ENCODE measurements at regions not wholly inside any gene's neighbourhood (a gene's known extent, or its start where the extent isn't known, plus 50 kb on each side); places are given as distances from the start of the nearest gene placed in this dataset.

DNA sequence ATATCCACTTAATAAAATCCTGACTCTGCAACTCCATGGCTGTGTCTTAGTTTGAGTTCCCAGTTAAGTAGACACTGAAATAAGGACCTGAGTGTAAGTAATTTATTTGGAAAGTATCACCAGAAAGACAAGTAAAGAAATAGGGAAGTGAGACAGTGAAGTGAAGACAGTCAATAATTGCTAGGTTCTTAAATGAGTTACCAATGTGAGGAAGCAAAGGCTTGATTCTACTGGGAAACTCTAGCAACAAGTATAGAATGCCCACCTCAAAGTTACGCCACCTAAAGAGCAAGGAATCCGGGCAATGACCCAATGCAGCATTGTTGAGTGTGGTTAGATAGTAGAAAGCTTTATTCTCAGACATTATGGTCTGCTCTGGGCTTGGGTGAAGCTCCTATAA lies 383.9 kb downstream of the TLR4 start:
- DNase-seq = no peak

- DNase-seq = no peak
Observed at GRCh38 chr9:118091226-118091625, 387.0 kb downstream of the TLR4 start.

DNA sequence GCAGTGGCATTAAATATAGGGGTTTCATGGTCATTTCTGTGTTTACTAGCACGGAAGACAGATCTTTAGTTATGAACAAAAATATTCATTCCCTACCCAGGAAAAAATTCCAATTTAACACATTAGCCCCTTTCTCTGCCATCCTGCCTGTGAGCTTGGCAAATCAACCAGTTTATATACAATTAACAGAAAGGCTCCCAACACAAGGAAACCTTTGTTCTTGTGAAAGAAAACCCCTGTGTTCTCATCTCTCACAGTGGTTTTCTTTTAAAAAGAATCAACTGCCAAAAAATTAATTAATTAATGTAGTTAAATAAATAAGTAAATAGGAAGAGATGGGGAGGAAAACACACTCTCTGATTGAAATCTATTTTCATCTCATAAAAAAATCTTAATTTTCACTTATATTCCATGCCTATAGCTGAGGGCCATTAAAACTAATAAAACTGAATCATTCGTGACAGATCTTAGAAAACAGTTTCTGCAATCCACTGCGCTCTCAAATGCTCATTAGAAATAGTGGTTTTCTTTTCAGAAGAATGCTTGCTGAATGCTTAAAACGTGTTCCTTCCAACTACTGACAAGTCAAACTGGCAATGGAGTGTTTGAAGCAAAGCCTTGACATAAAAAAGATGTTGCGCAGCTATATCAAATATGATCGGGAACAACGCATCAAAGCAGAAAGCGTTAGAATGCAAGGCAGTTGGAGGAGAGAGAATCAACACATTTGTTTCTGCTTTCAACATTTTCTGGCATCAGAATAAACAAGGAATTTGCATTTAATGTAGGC lies 387.7 kb downstream of the TLR4 start:
- no peak for DNase-seq

DNA sequence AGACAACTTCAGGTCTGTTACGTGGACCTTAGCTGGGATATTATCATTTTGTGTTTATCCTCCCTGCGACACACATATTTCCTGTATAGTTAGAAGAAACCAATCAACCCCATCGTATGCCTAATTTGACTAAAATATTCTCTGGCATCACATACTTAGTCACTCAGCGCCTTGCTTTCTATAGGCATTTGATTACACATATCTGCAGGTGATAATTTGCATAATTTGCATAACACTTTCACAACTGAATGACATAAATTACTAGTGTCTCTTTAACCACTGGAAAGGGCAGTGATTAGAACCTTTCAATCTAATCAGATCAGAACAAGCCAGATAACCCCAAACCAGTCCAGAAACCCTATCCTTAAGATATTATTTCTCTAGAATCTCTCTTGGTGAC lies 390.2 kb downstream of the TLR4 start:
- DNase-seq = no peak

- no peak for DNase-seq
Observed at GRCh38 chr9:118100529-118101419, 396.6 kb downstream of the TLR4 start.

DNA sequence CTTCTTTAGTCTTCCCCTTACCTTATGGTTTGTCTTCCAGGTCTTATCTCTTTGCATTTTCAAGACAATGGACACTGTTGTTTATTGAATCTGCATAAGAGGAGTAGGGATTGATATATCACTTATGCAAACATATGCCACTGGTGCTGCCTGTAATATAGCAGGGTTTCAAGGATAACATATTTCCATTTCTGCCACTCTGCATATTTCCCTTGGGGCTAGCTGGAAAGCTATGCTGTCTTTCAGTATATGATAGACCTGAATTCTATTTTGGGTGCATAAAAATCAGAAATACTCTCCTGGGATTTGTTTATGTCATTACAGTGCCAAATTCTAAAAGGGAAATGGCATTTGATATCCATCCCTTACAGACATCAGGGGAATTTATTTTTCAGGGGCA lies 400.2 kb downstream of the TLR4 start:
- DNase-seq = no peak

DNA sequence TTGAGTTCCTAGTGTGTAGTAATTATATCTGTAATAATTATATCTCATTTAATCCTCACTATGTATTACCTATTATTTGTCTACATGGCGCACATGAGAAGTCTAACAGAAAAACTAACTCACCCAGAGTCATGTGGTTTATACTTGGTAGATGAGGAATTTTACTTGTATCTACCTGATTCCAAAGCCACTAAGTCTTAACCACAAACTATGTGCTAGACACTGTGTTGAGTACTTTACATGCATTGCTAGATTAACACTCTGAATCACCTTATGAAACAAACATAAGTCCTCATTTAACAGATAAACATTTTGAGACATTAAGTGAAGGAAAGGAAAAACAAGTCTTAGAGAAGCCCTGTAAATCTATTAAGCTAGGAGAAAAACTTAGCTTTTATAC lies 404.8 kb downstream of the TLR4 start:
- no peak for DNase-seq

- DNase-seq = no peak
Observed at GRCh38 chr9:118109542-118109941, 405.3 kb downstream of the TLR4 start.

- no peak for DNase-seq
Observed at GRCh38 chr9:118121361-118121760, 417.2 kb downstream of the TLR4 start.

GRCh38 chr9:118128313-118128712 lies 424.1 kb downstream of the TLR4 start:
- no peak for DNase-seq

GRCh38 chr9:118129541-118129940 lies 425.3 kb downstream of the TLR4 start:
- no peak for DNase-seq

GRCh38 chr9:118148990-118149389 lies 444.8 kb downstream of the TLR4 start:
- no peak for DNase-seq

DNA sequence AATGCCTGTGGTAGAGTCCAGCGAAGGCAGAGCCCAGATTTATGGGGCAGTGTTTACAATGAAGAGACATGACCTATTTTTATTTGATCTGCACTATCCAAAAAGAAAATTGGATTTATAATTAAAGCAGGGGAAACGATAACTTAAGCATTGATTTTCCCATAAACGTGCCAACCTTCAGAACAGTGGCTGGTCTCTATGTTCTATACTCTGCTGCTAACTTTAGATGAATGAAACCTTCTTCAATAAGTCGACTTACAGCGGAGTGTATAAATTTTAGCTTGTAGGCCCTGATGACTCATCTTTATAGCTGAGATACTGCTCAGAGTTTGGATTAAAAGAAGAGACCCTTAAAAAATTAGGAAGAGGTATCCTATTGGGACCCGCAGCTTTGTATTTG lies 452.6 kb downstream of the TLR4 start:
- no peak for DNase-seq

GRCh38 chr9:118162716-118163115 lies 458.5 kb downstream of the TLR4 start:
- DNase-seq = no peak

GRCh38 chr9:118163751-118164150 lies 459.5 kb downstream of the TLR4 start:
- no peak for DNase-seq

DNA sequence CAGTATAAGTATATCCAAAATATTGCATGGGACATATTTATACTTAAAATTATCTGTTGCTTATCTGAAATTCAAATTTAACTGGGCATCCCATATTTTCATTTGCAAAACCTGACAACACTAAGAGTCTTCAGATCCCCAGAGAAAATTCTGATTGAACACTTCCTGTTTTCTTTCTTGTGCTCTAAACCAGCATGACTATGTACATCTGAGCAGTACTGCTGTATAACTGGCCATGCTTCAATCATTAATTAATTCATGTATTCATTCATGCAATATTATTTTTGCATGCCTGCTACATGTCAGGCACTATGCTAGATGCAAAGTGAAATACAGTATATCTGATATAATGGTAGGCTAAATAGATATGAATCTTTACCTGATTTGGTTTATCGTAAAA lies 461.2 kb downstream of the TLR4 start:
- no peak for DNase-seq

DNA sequence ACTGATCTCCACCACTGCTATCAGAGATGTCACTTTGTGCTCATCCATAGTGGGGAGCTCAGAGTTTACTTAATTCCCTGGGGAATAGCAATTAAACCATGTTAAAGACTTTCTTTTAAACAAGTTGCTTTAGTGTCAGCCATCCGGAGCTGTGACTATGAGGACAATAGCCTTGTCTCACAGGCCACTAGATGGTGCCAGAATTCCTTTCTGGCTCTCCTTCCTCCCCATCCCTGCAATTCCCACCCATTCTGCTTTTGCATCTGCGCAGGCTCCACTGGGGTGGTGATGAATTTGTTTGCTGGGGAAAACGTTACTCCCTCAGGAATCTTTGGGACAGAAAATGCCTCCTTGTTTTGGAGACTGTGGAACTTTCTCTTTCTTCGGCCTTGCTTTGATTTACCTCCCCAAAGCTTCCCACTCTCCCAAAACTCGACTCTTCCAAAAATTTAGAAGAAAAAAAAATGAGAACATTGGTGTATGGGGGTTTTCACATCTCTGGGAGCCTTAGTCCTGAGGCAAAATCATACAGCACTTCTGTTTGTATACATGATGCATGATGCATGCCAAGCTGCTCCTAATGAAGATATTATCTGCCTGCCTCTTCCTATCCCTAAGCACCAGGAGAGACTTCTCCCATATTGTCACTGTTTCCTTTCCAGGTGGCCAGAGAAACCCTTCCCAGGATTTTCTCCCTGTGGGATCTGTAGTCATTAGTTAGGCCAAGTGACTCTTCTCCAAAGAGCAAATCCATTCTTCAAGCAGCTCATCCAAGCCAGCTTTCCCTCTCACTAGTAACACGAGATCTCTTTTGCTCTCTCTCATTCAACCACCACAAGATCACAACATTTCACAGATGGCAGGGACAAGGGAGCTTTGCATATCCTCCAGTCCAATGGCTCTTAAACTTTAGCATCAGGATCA lies 466.1 kb downstream of the TLR4 start:
- DNase-seq = no peak

GRCh38 chr9:118177241-118177640 lies 473.0 kb downstream of the TLR4 start:
- no peak for DNase-seq

DNA sequence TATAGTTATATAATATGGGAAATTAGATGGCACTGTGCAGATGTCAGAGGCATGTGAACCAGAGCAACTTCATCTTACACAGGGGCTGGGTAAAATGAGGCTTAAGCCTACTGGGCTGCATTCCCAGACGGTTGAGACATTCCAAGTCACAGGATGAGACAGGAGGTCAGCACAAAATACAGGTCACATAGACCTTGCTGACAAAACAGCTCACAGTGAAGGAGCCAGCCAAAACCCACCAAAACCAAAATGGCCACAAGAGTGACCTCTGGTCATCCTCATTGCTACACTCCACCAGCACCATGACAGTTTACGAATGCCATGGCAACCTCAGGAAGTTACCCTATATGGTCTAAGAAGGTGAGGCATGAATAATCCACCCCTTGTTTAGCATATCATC lies 479.4 kb downstream of the TLR4 start:
- no peak for DNase-seq

DNA sequence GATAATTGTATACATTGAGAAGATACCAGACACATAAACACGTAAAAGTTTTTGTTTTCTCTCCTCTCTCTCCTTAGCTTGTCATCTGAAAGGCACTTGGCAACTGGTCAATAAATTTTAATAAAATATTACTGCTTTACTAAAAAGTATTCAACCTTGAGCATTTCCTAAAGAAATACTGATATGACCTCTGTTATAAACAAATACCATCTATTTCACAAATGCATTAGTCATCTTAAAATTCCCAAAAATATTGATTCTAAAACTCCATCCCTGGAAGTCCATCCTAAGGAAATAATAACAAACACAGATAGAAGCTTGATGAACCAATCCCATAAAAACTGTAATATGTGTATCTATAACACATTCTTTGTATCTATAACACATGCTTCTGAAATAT lies 483.2 kb downstream of the TLR4 start:
- DNase-seq = no peak

GRCh38 chr9:118189615-118190014 lies 485.4 kb downstream of the TLR4 start:
- DNase-seq = no peak

- DNase-seq = no peak
Observed at GRCh38 chr9:118192807-118193206, 488.6 kb downstream of the TLR4 start.

GRCh38 chr9:118209343-118209742 lies 505.1 kb downstream of the TLR4 start:
- DNase-seq = no peak

Measured in CD4-positive, alpha-beta T cell treated with Interleukin-4 for 4 hours (primary cell).